Endothelial cell of umbilical vein (primary cell): ENCODE measurements at regions not wholly inside any gene's neighbourhood (a gene's known extent, or its start where the extent isn't known, plus 50 kb on each side); places are given as distances from the start of the nearest gene placed in this dataset.

Source experiments
- BruUV-seq: library from RNA; stranded (reverse); fragments of 400-500 nt; replicated peaks from 2 replicates; lab custom pipeline; 2021; lab: Mats Ljungman, UMichigan
- CTCF ChIA-PET: fragments of 300-600, 350-600 bp; sonication (Branson Sonifier 250); formaldehyde crosslinking; loops from one replicate; lab custom pipeline; 2021; ENCODE audit warnings: antibody characterized with exemption, inconsistent platforms; lab: Charles Lee
- POLR2A ChIA-PET: fragments of 300-600, 350-600 bp; sonication (Branson Sonifier 250); formaldehyde crosslinking; loops from one replicate; lab custom pipeline; 2021; ENCODE audit warnings: antibody characterized with exemption, inconsistent platforms; lab: Charles Lee
- DNase-seq: peaks from one replicate; pipeline ENCODE4 v3.0.0-alpha.2; 2011; ENCODE audit warnings: low read depth, low spot score
- FAIRE-seq: peaks from 2 replicates; lab custom pipeline; 2011; peaks lifted over from hg19 to GRCh38; lab: Jason Lieb, UNC
- H2AFZ ChIP-seq: 2 replicates; pipeline ENCODE4 v1.6.0; 2012; ENCODE audit warnings: low read depth, low read length, control low read depth, inconsistent platforms
- H3K27ac ChIP-seq: 2 replicates; pipeline ENCODE4 v1.5.1; 2011; ENCODE audit warnings: low read depth, mild to moderate bottlenecking, control low read depth, low read length, moderate library complexity; ENCODE audit not compliant: insufficient read depth
- H3K27me3 ChIP-seq, 2 experiments: 2 replicates each; pipeline versions ENCODE4 v1.6.0 to v1.6.1; 2011; ENCODE audit warnings: low read length in 2 of 2, mixed read lengths in 1 of 2; ENCODE audit not compliant: control insufficient read depth in 2 of 2, insufficient read depth in 2 of 2
- H3K36me3 ChIP-seq, 2 experiments: 2 replicates in 1 of 2; 3 replicates in 1 of 2; pipeline ENCODE4 v1.5.1; 2011; ENCODE audit warnings: low read length in 2 of 2, mild to moderate bottlenecking in 1 of 2, moderate library complexity in 1 of 2; ENCODE audit not compliant: control insufficient read depth in 2 of 2, insufficient read depth in 2 of 2; ENCODE audit errors: extremely low read depth in 1 of 2
- H3K4me1 ChIP-seq: 3 replicates; pipeline ENCODE4 v1.5.1; 2011; ENCODE audit warnings: mild to moderate bottlenecking, low read length; ENCODE audit not compliant: control insufficient read depth, insufficient read depth; ENCODE audit errors: extremely low read depth
- H3K4me2 ChIP-seq: 2 replicates; pipeline ENCODE4 v1.6.1; 2011; ENCODE audit warnings: low read length, control low read depth, mixed read lengths; ENCODE audit not compliant: insufficient read depth
- H3K4me3 ChIP-seq, 3 experiments: fragments of 200-600 bp in 1 of 3; sonication (generic), shearing (Covaris generic) in 1 of 3; replicated peaks in 1 of 3; 2 replicates each; pipeline ENCODE4 v1.5.1; 2011 to 2016; ENCODE audit warnings: control low read depth in 3 of 3, low read length in 3 of 3, mild to moderate bottlenecking in 2 of 3, inconsistent platforms in 1 of 3, low read depth in 1 of 3, moderate library complexity in 1 of 3; ENCODE audit not compliant: insufficient read depth in 1 of 3
- H3K79me2 ChIP-seq: 2 replicates; pipeline ENCODE4 v1.6.0; 2012; ENCODE audit warnings: low read length, inconsistent platforms; ENCODE audit not compliant: control insufficient read depth, insufficient read depth
- H3K9ac ChIP-seq: replicated peaks from 2 replicates; pipeline ENCODE3; 2011; ENCODE audit warnings: low read length, control low read depth; ENCODE audit not compliant: insufficient read depth; ENCODE audit errors: extremely low read depth
- H3K9me1 ChIP-seq: replicated peaks from 3 replicates; pipeline ENCODE4 v1.6.0; 2011; ENCODE audit warnings: mild to moderate bottlenecking, low read length; ENCODE audit not compliant: control insufficient read depth, insufficient read depth; ENCODE audit errors: extremely low read depth
- H3K9me3 ChIP-seq: replicated peaks from 2 replicates; pipeline ENCODE4 v1.5.1; 2012; ENCODE audit warnings: low read length, inconsistent platforms; ENCODE audit not compliant: control insufficient read depth, insufficient read depth
- H4K20me1 ChIP-seq: replicated peaks from 2 replicates; pipeline ENCODE3; 2011; ENCODE audit warnings: mild to moderate bottlenecking, low read length; ENCODE audit not compliant: control insufficient read depth, insufficient read depth; ENCODE audit errors: extremely low read depth
- EZH2 ChIP-seq: IDR thresholded peaks from 2 replicates; pipeline ENCODE4 v1.6.1; 2012; ENCODE audit warnings: borderline replicate concordance, low read depth, mild to moderate bottlenecking, moderate library complexity, low read length, inconsistent platforms; ENCODE audit not compliant: severe bottlenecking
- FOS ChIP-seq: IDR thresholded peaks from 2 replicates; pipeline ENCODE4 v1.6.1; 2011; ENCODE audit warnings: mild to moderate bottlenecking, low read length, moderate library complexity, borderline replicate concordance; ENCODE audit not compliant: insufficient read depth
- GATA2 ChIP-seq: IDR thresholded peaks from 2 replicates; pipeline ENCODE4 v1.7.0; 2011; ENCODE audit warnings: low read depth, mild to moderate bottlenecking, moderate library complexity, mixed read lengths, low read length; ENCODE audit not compliant: insufficient read length, insufficient read depth
- JUN ChIP-seq: IDR thresholded peaks from 2 replicates; pipeline ENCODE4 v1.6.1; 2011; ENCODE audit warnings: borderline replicate concordance, low read depth; ENCODE audit not compliant: insufficient read length, insufficient read depth
- MYC ChIP-seq: IDR thresholded peaks from one replicate; pipeline ENCODE4 v1.6.1; 2011; ENCODE audit warnings: mild to moderate bottlenecking, low read depth, low read length
- POLR2A ChIP-seq: IDR thresholded peaks from 2 replicates; pipeline ENCODE4 v1.6.1; 2012; ENCODE audit warnings: low read depth, mild to moderate bottlenecking, control low read depth, low read length
- POLR2AphosphoS5 ChIP-seq: IDR thresholded peaks from 2 replicates; pipeline ENCODE4 v1.6.1; 2012; ENCODE audit warnings: low read depth, mild to moderate bottlenecking, control low read depth, low read length, moderate library complexity; ENCODE audit not compliant: insufficient read depth
- dilution Hi-C: fragments of 300-500 bp; cut with MboI; formaldehyde crosslinking; loops from one replicate; pipeline ENCODE4 v1.15.0; 2019; ENCODE audit warnings: low sequenced_read_pairs; ENCODE audit not compliant: extremely low pct_ligation_motif_present
- intact Hi-C: fragments of 100-400 bp; cut with micrococcal nuclease; formaldehyde crosslinking; loops from one replicate; pipeline ENCODE4 v1.10.0; 2022
- TF ChIP-seq, protein P1 (sequence below): IDR thresholded peaks from 2 replicates; pipeline ENCODE4 v1.6.1; 2011; ENCODE audit not compliant: insufficient read depth, insufficient read length
- TF ChIP-seq, protein P2 (sequence below), 2 donors: IDR thresholded peaks; 1 replicate in 1 of 2; 2 replicates in 1 of 2; pipeline ENCODE4 v1.5.1; 2011; ENCODE audit warnings: low read length in 2 of 2, mild to moderate bottlenecking in 2 of 2, moderate library complexity in 2 of 2, control low read depth in 1 of 2, inconsistent platforms in 1 of 2, low read depth in 1 of 2; ENCODE audit not compliant: insufficient read depth in 1 of 2; ENCODE audit errors: extremely low read depth in 1 of 2

DNA sequence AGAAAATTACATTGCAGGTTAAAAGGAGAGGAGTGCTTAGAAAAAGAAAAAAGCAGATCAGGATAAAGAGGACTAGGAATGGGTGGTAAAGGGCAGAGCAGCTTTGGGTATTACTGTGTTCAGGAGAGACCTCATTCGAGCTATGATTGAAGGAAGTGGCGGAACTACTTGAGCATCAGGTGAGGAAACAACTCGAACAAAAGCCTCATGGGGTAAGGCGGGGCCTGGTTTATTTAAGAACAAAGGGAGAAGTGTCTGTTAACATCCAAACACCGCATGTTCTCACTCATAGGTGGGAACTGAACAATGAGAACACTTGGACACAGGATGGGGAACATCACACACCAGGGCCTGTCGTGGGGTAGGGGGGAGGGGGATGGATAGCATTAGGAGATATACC, 444.6 kb upstream of the CCDC196 start:
- Histone ChIP-seq H3K9ac (no peak overlapping the region), H3K4me3 (no peak overlapping the region), H3K27ac (no peak overlapping the region), H3K4me2 (no peak overlapping the region), H2AFZ (no peak overlapping the region), H3K4me1 (no peaks in the 10 kb centered on the region), H4K20me1 (no peaks in the 10 kb centered on the region), H3K27me3 (no peaks in the 10 kb centered on the region), H3K79me2 (no peaks in the 10 kb centered on the region), H3K9me1 (no peaks in the 10 kb centered on the region), H3K9me3 (no peaks in the 10 kb centered on the region), H3K36me3 (no peaks in the 10 kb centered on the region)
- TF ChIP-seq JUN (no peak), GATA2 (no peak), POLR2A (no peak), EZH2 (no peak), FOS (no peak), MYC (no peak), POLR2AphosphoS5 (no peak)
- TF ChIP-seq, protein P1, sequence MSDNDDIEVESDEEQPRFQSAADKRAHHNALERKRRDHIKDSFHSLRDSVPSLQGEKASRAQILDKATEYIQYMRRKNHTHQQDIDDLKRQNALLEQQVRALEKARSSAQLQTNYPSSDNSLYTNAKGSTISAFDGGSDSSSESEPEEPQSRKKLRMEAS, result no peak
- TF ChIP-seq, protein P2, sequence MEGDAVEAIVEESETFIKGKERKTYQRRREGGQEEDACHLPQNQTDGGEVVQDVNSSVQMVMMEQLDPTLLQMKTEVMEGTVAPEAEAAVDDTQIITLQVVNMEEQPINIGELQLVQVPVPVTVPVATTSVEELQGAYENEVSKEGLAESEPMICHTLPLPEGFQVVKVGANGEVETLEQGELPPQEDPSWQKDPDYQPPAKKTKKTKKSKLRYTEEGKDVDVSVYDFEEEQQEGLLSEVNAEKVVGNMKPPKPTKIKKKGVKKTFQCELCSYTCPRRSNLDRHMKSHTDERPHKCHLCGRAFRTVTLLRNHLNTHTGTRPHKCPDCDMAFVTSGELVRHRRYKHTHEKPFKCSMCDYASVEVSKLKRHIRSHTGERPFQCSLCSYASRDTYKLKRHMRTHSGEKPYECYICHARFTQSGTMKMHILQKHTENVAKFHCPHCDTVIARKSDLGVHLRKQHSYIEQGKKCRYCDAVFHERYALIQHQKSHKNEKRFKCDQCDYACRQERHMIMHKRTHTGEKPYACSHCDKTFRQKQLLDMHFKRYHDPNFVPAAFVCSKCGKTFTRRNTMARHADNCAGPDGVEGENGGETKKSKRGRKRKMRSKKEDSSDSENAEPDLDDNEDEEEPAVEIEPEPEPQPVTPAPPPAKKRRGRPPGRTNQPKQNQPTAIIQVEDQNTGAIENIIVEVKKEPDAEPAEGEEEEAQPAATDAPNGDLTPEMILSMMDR (IDR thresholded peaks at IDR 0.05; ENCODE audit: extremely low read depth in 1 of 2, insufficient read depth in 1 of 2, low read depth in 1 of 2, low read length in 2 of 2), result no peak
- DNase-seq (no peak), FAIRE-seq (no peak)
- ChIA-PET CTCF (no interaction called here), POLR2A (no interaction called here)
- BruUV-seq, result no TSS peak
- dilution Hi-C loops, result no loop called here
- intact Hi-C loops, result no loop called here
